HG03196 (cell line): ENCODE measurements at regions not wholly inside any gene's neighbourhood (a gene's known extent, or its start where the extent isn't known, plus 50 kb on each side); places are given as distances from the start of the nearest gene placed in this dataset.
"Not testable (repeated sequence)": the region's sequence is repeated elsewhere in the genome, so short reads cannot be mapped to it uniquely, and the experiment has no call there.

Source experiments
- ATAC-seq: cut with Tn5 transposase; IDR thresholded peaks from one replicate; pipeline ENCODE4 v1.9.1; 2021; ENCODE audit not compliant: unreplicated experiment

GRCh38 chr17:77083531-77083930 is 57.2 kb upstream of the SEC14L1 start:
- ATAC-seq, result no peak

GRCh38 chr17:77085926-77086432 is 54.8 kb upstream of the SEC14L1 start:
- no peak for ATAC-seq

GRCh38 chr17:77086433-77087010 is 54.2 kb upstream of the SEC14L1 start:
- ATAC-seq, result peak; percentile 35

GRCh38 chr17:77087650-77088454 is 52.9 kb upstream of the SEC14L1 start:
- ATAC-seq, result no peak

- ATAC-seq, result peak; percentile 83
Measured at GRCh38 chr17:77088455-77089123, 52.2 kb upstream of the SEC14L1 start.

GRCh38 chr17:77089124-77089490 is 51.7 kb upstream of the SEC14L1 start:
- ATAC-seq, result no peak

- not testable (repeated sequence) for ATAC-seq
Measured at GRCh38 chr17:77089949-77090348, 50.8 kb upstream of the SEC14L1 start.

GRCh38 chr17:77090476-77090875 is 50.3 kb upstream of the SEC14L1 start:
- no peak for ATAC-seq
